Vagina (tissue), 2 donors: ENCODE measurements at regions not wholly inside any gene's neighbourhood (a gene's known extent, or its start where the extent isn't known, plus 50 kb on each side); places are given as distances from the start of the nearest gene placed in this dataset.

Experiments used
- CTCF ChIP-seq, 3 experiments: fragments of 450-650 bp in 2 of 3; fragments of 200-600 bp in 1 of 3; sonication (generic) in 1 of 3; IDR thresholded peaks; one replicate each; pipeline ENCODE4 v1.5.1; 2017 to 2019; ENCODE audit warnings: antibody characterized with exemption in 3 of 3, mild to moderate bottlenecking in 2 of 3, moderate library complexity in 2 of 3
- POLR2A ChIP-seq, 2 donors: fragments of 450-650 bp; IDR thresholded peaks; one replicate each; pipeline ENCODE4 v1.6.1; 2017; ENCODE audit warnings: antibody characterized with exemption in 2 of 2, mild to moderate bottlenecking in 2 of 2, moderate library complexity in 2 of 2
- POLR2AphosphoS5 ChIP-seq, 2 donors: sonication (generic); formaldehyde crosslinking; IDR thresholded peaks; one replicate each; pipeline ENCODE4 v1.9.0; 2017; ENCODE audit warnings: antibody characterized with exemption in 2 of 2, mild to moderate bottlenecking in 2 of 2, low read depth in 1 of 2; ENCODE audit not compliant: insufficient read depth in 1 of 2

- TF ChIP-seq CTCF (IDR thresholded peaks at IDR 0.05) (no peak), POLR2A (IDR thresholded peaks at IDR 0.05) (no peak), POLR2AphosphoS5 (IDR thresholded peaks at IDR 0.05; ENCODE audit: insufficient read depth in 1 of 2, low read depth in 1 of 2) (no peak)
These were observed 967.9 kb downstream of the TRHDE start for GRCh38 chr12:73240110-73240509.
